CD14-positive monocyte (primary cell): ENCODE measurements at regions not wholly inside any gene's neighbourhood (a gene's known extent, or its start where the extent isn't known, plus 50 kb on each side); places are given as distances from the start of the nearest gene placed in this dataset.

ENCODE experiments used
- DNase-seq, 3 donors: peaks; one replicate each; pipeline ENCODE4 v3.0.0-alpha.2; 2011 to 2022
- H2AFZ ChIP-seq: 2 replicates; pipeline ENCODE4 v1.6.0; 2012; ENCODE audit warnings: mild to moderate bottlenecking, low read depth, low read length, inconsistent platforms; ENCODE audit not compliant: insufficient read depth, poor library complexity, severe bottlenecking
- H3K27ac ChIP-seq, 2 donors: 1 replicate in 1 of 2; 2 replicates in 1 of 2; pipeline ENCODE4 v1.5.1; 2012 to 2013; ENCODE audit warnings: low read length in 2 of 2, control low read depth in 1 of 2, inconsistent platforms in 1 of 2, low read depth in 1 of 2, mild to moderate bottlenecking in 1 of 2
- H3K27me3 ChIP-seq, 2 donors: one replicate each; pipeline versions ENCODE4 v1.6.0 to v1.6.1; 2011 to 2013; ENCODE audit warnings: low read length in 2 of 2; ENCODE audit not compliant: control insufficient read depth in 2 of 2, insufficient read depth in 2 of 2
- H3K36me3 ChIP-seq, 2 donors: replicated peaks in 1 of 2; 1 replicate in 1 of 2; 2 replicates in 1 of 2; pipeline versions ENCODE4 v1.5.1 to v1.6.1; 2012 to 2013; ENCODE audit warnings: low read length in 2 of 2, control low read depth in 1 of 2, inconsistent platforms in 1 of 2, mild to moderate bottlenecking in 1 of 2; ENCODE audit not compliant: insufficient read depth in 2 of 2, control insufficient read depth in 1 of 2
- H3K4me1 ChIP-seq, 2 donors: 1 replicate in 1 of 2; 2 replicates in 1 of 2; pipeline versions ENCODE4 v1.5.1 to v1.6.1; 2012 to 2013; ENCODE audit warnings: low read length in 2 of 2, control low read depth in 1 of 2, inconsistent platforms in 1 of 2, mild to moderate bottlenecking in 1 of 2, moderate library complexity in 1 of 2; ENCODE audit not compliant: insufficient read depth in 2 of 2, control insufficient read depth in 1 of 2
- H3K4me2 ChIP-seq: replicated peaks from 2 replicates; pipeline ENCODE3; 2012; ENCODE audit warnings: low read length, moderate library complexity, mild to moderate bottlenecking; ENCODE audit not compliant: poor library complexity, severe bottlenecking; ENCODE audit errors: extremely low read depth
- H3K4me3 ChIP-seq, 3 experiments: fragments of 200-600 bp in 1 of 3; sonication (generic) in 1 of 3; replicated peaks in 1 of 3; 1 replicate in 2 of 3; 2 replicates in 1 of 3; pipeline ENCODE4 v1.5.1; 2011 to 2013; ENCODE audit warnings: low read length in 3 of 3, mild to moderate bottlenecking in 3 of 3, control low read depth in 2 of 3, low read depth in 2 of 3, inconsistent platforms in 1 of 3, moderate library complexity in 1 of 3
- H3K79me2 ChIP-seq: 2 replicates; pipeline ENCODE4 v1.6.0; 2012; ENCODE audit warnings: mild to moderate bottlenecking, control low read depth, inconsistent platforms, low read length, moderate library complexity; ENCODE audit not compliant: insufficient read depth
- H3K9ac ChIP-seq: 2 replicates; pipeline ENCODE4 v1.6.0; 2017; ENCODE audit warnings: low read length, mild to moderate bottlenecking; ENCODE audit not compliant: insufficient read depth, poor library complexity, severe bottlenecking
- H3K9me3 ChIP-seq, 2 donors: replicated peaks in 1 of 2; 1 replicate in 1 of 2; 2 replicates in 1 of 2; pipeline versions ENCODE4 v1.5.1 to v1.6.1; 2012 to 2013; ENCODE audit warnings: low read length in 2 of 2, control low read depth in 1 of 2; ENCODE audit not compliant: control insufficient read depth in 1 of 2, insufficient read depth in 1 of 2
- H4K20me1 ChIP-seq: 2 replicates; pipeline ENCODE4 v1.6.0; 2012; ENCODE audit warnings: mild to moderate bottlenecking, low read length, control low read depth, moderate library complexity; ENCODE audit not compliant: insufficient read depth
- H3K27ac Mint-ChIP-seq, 7 donors: one replicate each; pipeline ENCODE4 v1.8.0; 2020; ENCODE audit warnings: mild to moderate bottlenecking in 7 of 7, mixed read lengths in 7 of 7, moderate library complexity in 6 of 7, inconsistent platforms in 2 of 7
- H3K27me3 Mint-ChIP-seq, 3 donors: one replicate each; pipeline ENCODE4 v1.8.0; 2021 to 2022; ENCODE audit warnings: low read depth in 3 of 3, mild to moderate bottlenecking in 3 of 3, mixed read lengths in 3 of 3, moderate library complexity in 3 of 3, inconsistent platforms in 1 of 3
- H3K36me3 Mint-ChIP-seq, 2 donors: one replicate each; pipeline ENCODE4 v1.8.0; 2020; ENCODE audit warnings: mixed read lengths in 2 of 2, inconsistent platforms in 1 of 2, mild to moderate bottlenecking in 1 of 2
- H3K4me1 Mint-ChIP-seq: one replicate; pipeline ENCODE4 v1.8.0; 2020; ENCODE audit warnings: mild to moderate bottlenecking, mixed read lengths
- H3K4me3 Mint-ChIP-seq, 2 donors: one replicate each; pipeline ENCODE4 v1.8.0; 2020; ENCODE audit warnings: mild to moderate bottlenecking in 2 of 2, mixed read lengths in 2 of 2, moderate library complexity in 1 of 2
- H3K9me3 Mint-ChIP-seq, 7 donors: one replicate each; pipeline ENCODE4 v1.8.0; 2020 to 2022; ENCODE audit warnings: mixed read lengths in 7 of 7, mild to moderate bottlenecking in 6 of 7, moderate library complexity in 6 of 7, inconsistent platforms in 2 of 7
- CTCF ChIP-seq: fragments of 200-600 bp; IDR thresholded peaks from one replicate; pipeline ENCODE4 v1.8.0; 2022; ENCODE audit warnings: antibody characterized with exemption, mild to moderate bottlenecking
- WGBS: methylation state at CpG from one replicate; pipeline ENCODE4 v1.1.5; 2013; ENCODE audit warnings: missing lambda C conversion rate; ENCODE audit not compliant: insufficient coverage; 5-methylcytosine and 5-hydroxymethylcytosine counted together
- intact Hi-C, 2 donors: fragments of 100-400 bp; cut with micrococcal nuclease; formaldehyde crosslinking; loops; one replicate each; pipeline versions ENCODE4 v1.15.0 to v1.15.1; 2023

GRCh38 chr2:60371681-60372080, 181.8 kb downstream of the BCL11A start:
- no peaks in the 10 kb centered on the region for H3K9me3 ChIP-seq
- H3K36me3 ChIP-seq: no peaks in the 10 kb centered on the region
- Mint-ChIP-seq H3K27me3 (peaks cover 0 to 4% (median 2%) of the 10 kb centered on the region in 3 donors), H3K27ac (peak overlapping the region in 1 of 7 donors; percentile 43), H3K36me3 (no peaks in the 10 kb centered on the region), H3K4me1 (peaks cover 40% of the 10 kb centered on the region), H3K4me3 (no peak overlapping the region), H3K9me3 (peaks cover 0 to 2% (median 0%) of the 10 kb centered on the region in 7 donors)
- TF ChIP-seq CTCF: no peak
- H3K4me2 ChIP-seq: no peak overlapping the region
- H3K4me1 ChIP-seq: peaks cover 17 to 18% of the 10 kb centered on the region in 2 donors
- 0% methylated on average over 1 of the region's 3 CpGs for WGBS
- DNase-seq: no peak
- H3K79me2 ChIP-seq: no peaks in the 10 kb centered on the region
- no peak overlapping the region for H3K4me3 ChIP-seq
- intact Hi-C loops: no loop called here
- peak overlapping the region; percentile 15 for H2AFZ ChIP-seq
- no peak overlapping the region for H3K27ac ChIP-seq
- no peaks in the 10 kb centered on the region for H4K20me1 ChIP-seq
- no peaks in the 10 kb centered on the region for H3K27me3 ChIP-seq
- H3K9ac ChIP-seq: no peak overlapping the region

DNA sequence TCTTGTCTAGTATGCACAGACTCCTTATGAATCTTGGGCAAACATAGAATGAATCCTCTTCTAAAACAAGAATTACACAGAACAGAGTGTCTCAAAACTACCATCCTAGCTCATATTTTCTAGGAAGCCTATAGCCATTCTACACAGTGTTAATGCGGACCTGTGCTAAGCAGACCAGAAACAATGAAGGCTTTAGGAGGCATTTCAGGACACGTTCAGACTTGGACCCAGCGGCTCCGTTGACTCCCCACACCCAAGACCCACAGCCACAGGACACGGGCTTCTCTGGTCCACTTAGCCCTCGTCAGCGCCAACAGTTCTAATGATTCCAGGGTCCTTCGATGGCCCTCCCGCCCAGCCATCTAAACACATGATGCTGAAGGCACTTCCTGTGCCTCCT, 182.2 kb downstream of the BCL11A start:
- no peaks in the 10 kb centered on the region for H3K36me3 Mint-ChIP-seq
- Histone ChIP-seq H3K4me1 (peaks cover 20 to 22% of the 10 kb centered on the region in 2 donors), H3K27ac (no peak overlapping the region), H4K20me1 (no peaks in the 10 kb centered on the region), H3K4me3 (no peak overlapping the region), H3K9ac (no peak overlapping the region), H3K4me2 (no peak overlapping the region), H3K9me3 (no peaks in the 10 kb centered on the region), H3K27me3 (no peaks in the 10 kb centered on the region), H2AFZ (no peak overlapping the region), H3K36me3 (no peaks in the 10 kb centered on the region), H3K79me2 (no peaks in the 10 kb centered on the region)
- intact Hi-C loops: no loop called here
- H3K4me1 Mint-ChIP-seq: peaks cover 42% of the 10 kb centered on the region
- H3K27me3 Mint-ChIP-seq: peaks cover 0 to 4% (median 2%) of the 10 kb centered on the region in 3 donors
- DNase-seq: no peak
- H3K4me3 Mint-ChIP-seq: no peak overlapping the region
- H3K9me3 Mint-ChIP-seq: peaks cover 0 to 2% (median 0%) of the 10 kb centered on the region in 7 donors
- H3K27ac Mint-ChIP-seq: no peak overlapping the region
- 97% methylated on average over 8 of the region's 9 CpGs for WGBS
- TF ChIP-seq CTCF: no peak
